Astrocyte (in vitro differentiated cells and primary cell): ENCODE measurements at regions not wholly inside any gene's neighbourhood (a gene's known extent, or its start where the extent isn't known, plus 50 kb on each side); places are given as distances from the start of the nearest gene placed in this dataset.

Experiments
- EZH2 ChIP-seq: IDR thresholded peaks from 2 replicates; pipeline ENCODE4 v1.6.1; 2012; ENCODE audit warnings: mild to moderate bottlenecking, low read length, inconsistent platforms; ENCODE audit not compliant: insufficient read depth
- TF ChIP-seq, protein P1 (sequence below): IDR thresholded peaks from 2 replicates; pipeline ENCODE4 v1.5.1; 2011; ENCODE audit warnings: low read depth, mild to moderate bottlenecking, inconsistent platforms, low read length, moderate library complexity; ENCODE audit not compliant: insufficient read depth

DNA sequence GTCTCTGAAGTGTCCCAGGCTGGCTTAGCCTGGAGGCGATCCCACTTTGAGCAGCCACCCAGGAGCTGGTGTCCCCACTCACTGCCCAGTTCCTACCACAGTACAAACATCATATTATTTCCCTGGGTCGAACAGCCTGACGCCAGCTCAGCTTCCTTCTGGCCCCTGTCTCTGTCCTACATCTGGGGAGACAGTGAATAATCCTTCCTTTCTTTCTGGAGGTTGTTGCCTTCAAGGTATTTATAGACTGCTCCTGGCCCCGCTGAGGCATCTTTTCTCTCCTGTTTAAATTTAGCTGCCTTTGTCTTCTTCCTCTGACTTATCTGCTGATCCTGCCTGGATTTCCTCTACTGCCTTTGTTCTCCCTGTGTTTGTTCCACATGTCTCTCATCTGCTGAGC is 56.8 kb upstream of the LRRC55 start:
- TF ChIP-seq EZH2 = no peak
- TF ChIP-seq, protein P1, sequence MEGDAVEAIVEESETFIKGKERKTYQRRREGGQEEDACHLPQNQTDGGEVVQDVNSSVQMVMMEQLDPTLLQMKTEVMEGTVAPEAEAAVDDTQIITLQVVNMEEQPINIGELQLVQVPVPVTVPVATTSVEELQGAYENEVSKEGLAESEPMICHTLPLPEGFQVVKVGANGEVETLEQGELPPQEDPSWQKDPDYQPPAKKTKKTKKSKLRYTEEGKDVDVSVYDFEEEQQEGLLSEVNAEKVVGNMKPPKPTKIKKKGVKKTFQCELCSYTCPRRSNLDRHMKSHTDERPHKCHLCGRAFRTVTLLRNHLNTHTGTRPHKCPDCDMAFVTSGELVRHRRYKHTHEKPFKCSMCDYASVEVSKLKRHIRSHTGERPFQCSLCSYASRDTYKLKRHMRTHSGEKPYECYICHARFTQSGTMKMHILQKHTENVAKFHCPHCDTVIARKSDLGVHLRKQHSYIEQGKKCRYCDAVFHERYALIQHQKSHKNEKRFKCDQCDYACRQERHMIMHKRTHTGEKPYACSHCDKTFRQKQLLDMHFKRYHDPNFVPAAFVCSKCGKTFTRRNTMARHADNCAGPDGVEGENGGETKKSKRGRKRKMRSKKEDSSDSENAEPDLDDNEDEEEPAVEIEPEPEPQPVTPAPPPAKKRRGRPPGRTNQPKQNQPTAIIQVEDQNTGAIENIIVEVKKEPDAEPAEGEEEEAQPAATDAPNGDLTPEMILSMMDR = no peak
